Endothelial cell of umbilical vein (primary cell): ENCODE measurements at regions not wholly inside any gene's neighbourhood (a gene's known extent, or its start where the extent isn't known, plus 50 kb on each side); places are given as distances from the start of the nearest gene placed in this dataset.

Experiments used
- BruUV-seq: library from RNA; stranded (reverse); fragments of 400-500 nt; replicated peaks from 2 replicates; lab custom pipeline; 2021; lab: Mats Ljungman, UMichigan
- CTCF ChIA-PET: fragments of 300-600, 350-600 bp; sonication (Branson Sonifier 250); formaldehyde crosslinking; loops from one replicate; lab custom pipeline; 2021; ENCODE audit warnings: antibody characterized with exemption, inconsistent platforms; lab: Charles Lee
- POLR2A ChIA-PET: fragments of 300-600, 350-600 bp; sonication (Branson Sonifier 250); formaldehyde crosslinking; loops from one replicate; lab custom pipeline; 2021; ENCODE audit warnings: antibody characterized with exemption, inconsistent platforms; lab: Charles Lee
- DNase-seq: peaks from one replicate; pipeline ENCODE4 v3.0.0-alpha.2; 2011; ENCODE audit warnings: low read depth, low spot score
- FAIRE-seq: peaks from 2 replicates; lab custom pipeline; 2011; peaks lifted over from hg19 to GRCh38; lab: Jason Lieb, UNC
- H2AFZ ChIP-seq: 2 replicates; pipeline ENCODE4 v1.6.0; 2012; ENCODE audit warnings: low read depth, low read length, control low read depth, inconsistent platforms
- H3K27ac ChIP-seq: 2 replicates; pipeline ENCODE4 v1.5.1; 2011; ENCODE audit warnings: low read depth, mild to moderate bottlenecking, control low read depth, low read length, moderate library complexity; ENCODE audit not compliant: insufficient read depth
- H3K27me3 ChIP-seq, 2 experiments: 2 replicates each; pipeline versions ENCODE4 v1.6.0 to v1.6.1; 2011; ENCODE audit warnings: low read length in 2 of 2, mixed read lengths in 1 of 2; ENCODE audit not compliant: control insufficient read depth in 2 of 2, insufficient read depth in 2 of 2
- H3K36me3 ChIP-seq, 2 experiments: 2 replicates in 1 of 2; 3 replicates in 1 of 2; pipeline ENCODE4 v1.5.1; 2011; ENCODE audit warnings: low read length in 2 of 2, mild to moderate bottlenecking in 1 of 2, moderate library complexity in 1 of 2; ENCODE audit not compliant: control insufficient read depth in 2 of 2, insufficient read depth in 2 of 2; ENCODE audit errors: extremely low read depth in 1 of 2
- H3K4me1 ChIP-seq: 3 replicates; pipeline ENCODE4 v1.5.1; 2011; ENCODE audit warnings: mild to moderate bottlenecking, low read length; ENCODE audit not compliant: control insufficient read depth, insufficient read depth; ENCODE audit errors: extremely low read depth
- H3K4me2 ChIP-seq: 2 replicates; pipeline ENCODE4 v1.6.1; 2011; ENCODE audit warnings: low read length, control low read depth, mixed read lengths; ENCODE audit not compliant: insufficient read depth
- H3K4me3 ChIP-seq, 3 experiments: fragments of 200-600 bp in 1 of 3; sonication (generic), shearing (Covaris generic) in 1 of 3; replicated peaks in 1 of 3; 2 replicates each; pipeline ENCODE4 v1.5.1; 2011 to 2016; ENCODE audit warnings: control low read depth in 3 of 3, low read length in 3 of 3, mild to moderate bottlenecking in 2 of 3, inconsistent platforms in 1 of 3, low read depth in 1 of 3, moderate library complexity in 1 of 3; ENCODE audit not compliant: insufficient read depth in 1 of 3
- H3K79me2 ChIP-seq: 2 replicates; pipeline ENCODE4 v1.6.0; 2012; ENCODE audit warnings: low read length, inconsistent platforms; ENCODE audit not compliant: control insufficient read depth, insufficient read depth
- H3K9ac ChIP-seq: replicated peaks from 2 replicates; pipeline ENCODE3; 2011; ENCODE audit warnings: low read length, control low read depth; ENCODE audit not compliant: insufficient read depth; ENCODE audit errors: extremely low read depth
- H3K9me1 ChIP-seq: replicated peaks from 3 replicates; pipeline ENCODE4 v1.6.0; 2011; ENCODE audit warnings: mild to moderate bottlenecking, low read length; ENCODE audit not compliant: control insufficient read depth, insufficient read depth; ENCODE audit errors: extremely low read depth
- H3K9me3 ChIP-seq: replicated peaks from 2 replicates; pipeline ENCODE4 v1.5.1; 2012; ENCODE audit warnings: low read length, inconsistent platforms; ENCODE audit not compliant: control insufficient read depth, insufficient read depth
- H4K20me1 ChIP-seq: replicated peaks from 2 replicates; pipeline ENCODE3; 2011; ENCODE audit warnings: mild to moderate bottlenecking, low read length; ENCODE audit not compliant: control insufficient read depth, insufficient read depth; ENCODE audit errors: extremely low read depth
- CTCF ChIP-seq, 2 donors: IDR thresholded peaks; 1 replicate in 1 of 2; 2 replicates in 1 of 2; pipeline ENCODE4 v1.5.1; 2011; ENCODE audit warnings: low read length in 2 of 2, mild to moderate bottlenecking in 2 of 2, moderate library complexity in 2 of 2, control low read depth in 1 of 2, inconsistent platforms in 1 of 2, low read depth in 1 of 2; ENCODE audit not compliant: insufficient read depth in 1 of 2; ENCODE audit errors: extremely low read depth in 1 of 2
- EZH2 ChIP-seq: IDR thresholded peaks from 2 replicates; pipeline ENCODE4 v1.6.1; 2012; ENCODE audit warnings: borderline replicate concordance, low read depth, mild to moderate bottlenecking, moderate library complexity, low read length, inconsistent platforms; ENCODE audit not compliant: severe bottlenecking
- FOS ChIP-seq: IDR thresholded peaks from 2 replicates; pipeline ENCODE4 v1.6.1; 2011; ENCODE audit warnings: mild to moderate bottlenecking, low read length, moderate library complexity, borderline replicate concordance; ENCODE audit not compliant: insufficient read depth
- GATA2 ChIP-seq: IDR thresholded peaks from 2 replicates; pipeline ENCODE4 v1.7.0; 2011; ENCODE audit warnings: low read depth, mild to moderate bottlenecking, moderate library complexity, mixed read lengths, low read length; ENCODE audit not compliant: insufficient read length, insufficient read depth
- JUN ChIP-seq: IDR thresholded peaks from 2 replicates; pipeline ENCODE4 v1.6.1; 2011; ENCODE audit warnings: borderline replicate concordance, low read depth; ENCODE audit not compliant: insufficient read length, insufficient read depth
- MAX ChIP-seq: IDR thresholded peaks from 2 replicates; pipeline ENCODE4 v1.6.1; 2011; ENCODE audit not compliant: insufficient read depth, insufficient read length
- MYC ChIP-seq: IDR thresholded peaks from one replicate; pipeline ENCODE4 v1.6.1; 2011; ENCODE audit warnings: mild to moderate bottlenecking, low read depth, low read length
- POLR2A ChIP-seq: IDR thresholded peaks from 2 replicates; pipeline ENCODE4 v1.6.1; 2012; ENCODE audit warnings: low read depth, mild to moderate bottlenecking, control low read depth, low read length
- POLR2AphosphoS5 ChIP-seq: IDR thresholded peaks from 2 replicates; pipeline ENCODE4 v1.6.1; 2012; ENCODE audit warnings: low read depth, mild to moderate bottlenecking, control low read depth, low read length, moderate library complexity; ENCODE audit not compliant: insufficient read depth
- dilution Hi-C: fragments of 300-500 bp; cut with MboI; formaldehyde crosslinking; loops from one replicate; pipeline ENCODE4 v1.15.0; 2019; ENCODE audit warnings: low sequenced_read_pairs; ENCODE audit not compliant: extremely low pct_ligation_motif_present
- intact Hi-C: fragments of 100-400 bp; cut with micrococcal nuclease; formaldehyde crosslinking; loops from one replicate; pipeline ENCODE4 v1.10.0; 2022

- no peak overlapping the region for H3K4me2 ChIP-seq
These were observed 62.0 kb upstream of the MARCHF10 start for GRCh38 chr17:62870030-62870541.

More at GRCh38 chr17:62870030-62870541, 62.0 kb upstream of the MARCHF10 start:
- DNase-seq = no peak
- Histone ChIP-seq H4K20me1 (no peaks in the 10 kb centered on the region), H3K36me3 (no peaks in the 10 kb centered on the region), H3K27me3 (peaks cover 3 to 14% of the 10 kb centered on the region in 2 experiments), H3K9me3 (no peaks in the 10 kb centered on the region), H3K9ac (no peak overlapping the region), H3K4me3 (no peak overlapping the region), H3K9me1 (no peaks in the 10 kb centered on the region), H3K27ac (no peak overlapping the region), H2AFZ (no peak overlapping the region), H3K4me1 (no peaks in the 10 kb centered on the region), H3K79me2 (no peaks in the 10 kb centered on the region)
- TF ChIP-seq GATA2 (no peak), POLR2AphosphoS5 (no peak), MAX (no peak), CTCF (IDR thresholded peaks at IDR 0.05; ENCODE audit: extremely low read depth in 1 of 2, insufficient read depth in 1 of 2, low read depth in 1 of 2, low read length in 2 of 2) (no peak), JUN (no peak), MYC (no peak), POLR2A (no peak), EZH2 (no peak), FOS (no peak)
- CTCF ChIA-PET = no interaction called here
- dilution Hi-C loops = no loop called here
- intact Hi-C loops = no loop called here
- FAIRE-seq = no peak
- POLR2A ChIA-PET = no interaction called here
- no TSS peak for BruUV-seq
